ENCODE measurements at regions not wholly inside any gene's neighbourhood (a gene's known extent, or its start where the extent isn't known, plus 50 kb on each side); places are given as distances from the start of the nearest gene placed in this dataset.

DNA sequence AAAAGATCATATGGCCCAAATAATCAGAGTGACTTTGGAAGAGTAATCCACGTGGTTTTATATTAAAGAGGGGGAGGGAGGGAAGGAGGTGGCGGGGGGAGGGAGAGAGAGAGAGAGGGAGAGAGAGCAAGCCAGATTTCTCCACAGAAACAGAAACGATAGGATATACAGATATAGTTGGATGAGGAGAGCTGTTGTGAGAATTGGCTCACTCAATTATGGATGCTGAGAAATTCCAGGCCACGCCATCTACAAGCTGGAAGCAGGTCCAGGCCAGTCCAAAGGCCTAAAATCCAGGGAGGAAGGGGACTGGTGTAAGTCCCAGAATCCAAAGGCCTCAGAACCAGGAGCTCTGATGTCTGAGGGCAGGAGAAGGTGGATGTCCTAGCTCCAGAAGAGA is 75.5 kb downstream of the CXCL12 start:
- WGBS, 5 donors: 57 to 85% (median 75%) methylated on average over 4 of the region's 4 CpGs
- Histone ChIP-seq H3K9me3 (peaks cover 0 to 1% (median 0%) of the 10 kb centered on the region in 8 donors), H3K36me3 (no peaks in the 10 kb centered on the region), H3K4me3 (no peak overlapping the region), H3K27ac (no peak overlapping the region), H3K4me1 (peaks cover 3 to 20% (median 11%) of the 10 kb centered on the region in 6 donors), H3K27me3 (replicated peaks in 1 of 7) (peaks cover 0 to 36% (median 0%) of the 10 kb centered on the region in 7 donors)
- TF ChIP-seq POLR2AphosphoS5 (IDR thresholded peaks at IDR 0.05) (no peak), POLR2A (IDR thresholded peaks at IDR 0.05) (no peak)
- TF ChIP-seq, protein P1, sequence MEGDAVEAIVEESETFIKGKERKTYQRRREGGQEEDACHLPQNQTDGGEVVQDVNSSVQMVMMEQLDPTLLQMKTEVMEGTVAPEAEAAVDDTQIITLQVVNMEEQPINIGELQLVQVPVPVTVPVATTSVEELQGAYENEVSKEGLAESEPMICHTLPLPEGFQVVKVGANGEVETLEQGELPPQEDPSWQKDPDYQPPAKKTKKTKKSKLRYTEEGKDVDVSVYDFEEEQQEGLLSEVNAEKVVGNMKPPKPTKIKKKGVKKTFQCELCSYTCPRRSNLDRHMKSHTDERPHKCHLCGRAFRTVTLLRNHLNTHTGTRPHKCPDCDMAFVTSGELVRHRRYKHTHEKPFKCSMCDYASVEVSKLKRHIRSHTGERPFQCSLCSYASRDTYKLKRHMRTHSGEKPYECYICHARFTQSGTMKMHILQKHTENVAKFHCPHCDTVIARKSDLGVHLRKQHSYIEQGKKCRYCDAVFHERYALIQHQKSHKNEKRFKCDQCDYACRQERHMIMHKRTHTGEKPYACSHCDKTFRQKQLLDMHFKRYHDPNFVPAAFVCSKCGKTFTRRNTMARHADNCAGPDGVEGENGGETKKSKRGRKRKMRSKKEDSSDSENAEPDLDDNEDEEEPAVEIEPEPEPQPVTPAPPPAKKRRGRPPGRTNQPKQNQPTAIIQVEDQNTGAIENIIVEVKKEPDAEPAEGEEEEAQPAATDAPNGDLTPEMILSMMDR (IDR thresholded peaks at IDR 0.05 in 8 of 11, conservative IDR thresholded peaks at IDR 0.05 in 3 of 11): no peak
- DNase-seq: no peak
- intact Hi-C loops (cut with DNase I; ENCODE audit: low total_unique reads): no loop called here

DNA sequence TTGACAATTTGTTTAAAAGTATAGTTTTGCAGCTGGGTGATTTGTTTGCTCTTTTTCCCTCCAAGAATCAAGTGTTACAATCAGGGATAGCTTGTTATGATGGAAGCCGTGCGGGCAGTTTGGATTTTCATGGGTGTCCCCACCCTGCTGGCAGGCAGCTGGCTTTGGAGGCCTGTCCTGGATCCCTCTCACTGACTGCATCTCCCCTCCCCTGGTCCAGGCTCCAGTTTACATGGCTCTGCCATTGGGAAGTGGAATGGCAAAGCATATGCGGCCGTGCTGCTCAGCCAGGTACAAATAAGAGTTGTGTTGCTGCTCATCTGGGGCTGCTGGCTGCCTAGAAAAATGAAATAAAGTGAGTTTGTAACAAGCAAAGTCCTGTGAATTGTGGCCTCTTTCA is 76.0 kb downstream of the CXCL12 start:
- TF ChIP-seq, protein P1 (IDR thresholded peaks at IDR 0.05 in 8 of 11, conservative IDR thresholded peaks at IDR 0.05 in 3 of 11): no peak
- no peak for TF ChIP-seq POLR2AphosphoS5 (IDR thresholded peaks at IDR 0.05)
- TF ChIP-seq POLR2A (IDR thresholded peaks at IDR 0.05): no peak
- no peak for DNase-seq
- H3K27me3 ChIP-seq (replicated peaks in 1 of 7): peaks cover 0 to 36% (median 0%) of the 10 kb centered on the region in 7 donors
- intact Hi-C loops (cut with DNase I; ENCODE audit: low total_unique reads): no loop called here
- peaks cover 3 to 20% (median 11%) of the 10 kb centered on the region in 6 donors for H3K4me1 ChIP-seq
- no peak overlapping the region for H3K4me3 ChIP-seq
- H3K36me3 ChIP-seq: no peaks in the 10 kb centered on the region
- H3K9me3 ChIP-seq: peaks cover 0 to 5% (median 0%) of the 10 kb centered on the region in 8 donors
- 90 to 100% (median 94%) methylated on average over 4 of the region's 4 CpGs for WGBS, 5 donors
- H3K27ac ChIP-seq: no peak overlapping the region

DNA sequence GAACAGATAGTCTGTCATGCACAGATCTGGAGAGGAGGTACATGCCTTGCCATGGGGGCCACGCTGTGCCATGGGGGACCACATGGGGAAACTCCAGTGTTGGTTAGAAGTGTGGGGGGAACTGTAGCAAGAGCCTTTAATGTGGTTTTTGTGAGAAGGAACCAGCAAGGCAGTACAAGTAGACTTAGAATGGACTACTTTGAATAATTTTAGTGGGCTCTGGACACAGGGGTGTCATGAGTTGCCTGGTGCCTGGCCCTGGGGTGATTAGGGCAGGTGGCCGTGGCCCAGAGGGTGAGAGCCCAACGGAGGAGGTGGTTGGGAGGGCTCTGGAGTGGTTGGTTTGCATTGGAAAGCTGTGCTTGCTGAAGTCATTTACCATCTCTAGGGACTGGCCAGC is 77.2 kb downstream of the CXCL12 start:
- intact Hi-C loops (cut with DNase I; ENCODE audit: low total_unique reads): no loop called here
- WGBS, 5 donors: 73 to 84% (median 81%) methylated on average over 3 of the region's 3 CpGs
- no peak overlapping the region for H3K4me3 ChIP-seq
- H3K27ac ChIP-seq: no peak overlapping the region
- H3K36me3 ChIP-seq: no peaks in the 10 kb centered on the region
- TF ChIP-seq, protein P1 (IDR thresholded peaks at IDR 0.05 in 8 of 11, conservative IDR thresholded peaks at IDR 0.05 in 3 of 11): no peak
- TF ChIP-seq POLR2A (IDR thresholded peaks at IDR 0.05): no peak
- no peak for TF ChIP-seq POLR2AphosphoS5 (IDR thresholded peaks at IDR 0.05)
- H3K9me3 ChIP-seq: peaks cover 0 to 9% (median 0%) of the 10 kb centered on the region in 8 donors
- peaks cover 0 to 28% (median 0%) of the 10 kb centered on the region in 7 donors for H3K27me3 ChIP-seq (replicated peaks in 1 of 7)
- H3K4me1 ChIP-seq: peaks cover 3 to 17% (median 11%) of the 10 kb centered on the region in 6 donors
- DNase-seq: no peak

DNA sequence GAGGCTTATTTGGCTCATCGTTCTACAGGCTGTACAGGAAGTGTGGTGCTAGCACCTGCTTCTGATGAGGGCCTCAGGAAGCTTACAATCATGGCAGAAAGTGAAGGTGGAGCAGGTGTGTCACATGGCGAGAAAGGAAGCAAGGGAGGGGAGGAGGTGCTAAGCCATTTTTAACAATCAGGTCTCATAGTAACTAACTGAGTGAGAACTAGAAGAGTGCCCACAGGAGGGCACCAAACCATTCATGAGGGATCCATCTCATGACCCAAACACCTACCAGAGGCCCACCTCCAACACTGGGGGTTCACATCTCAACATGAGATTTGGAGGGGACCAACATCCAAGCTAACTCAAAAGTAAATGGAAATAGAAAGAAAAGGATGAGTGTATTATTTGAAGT is 78.1 kb downstream of the CXCL12 start:
- H3K9me3 ChIP-seq: peaks cover 0 to 9% (median 0%) of the 10 kb centered on the region in 8 donors
- intact Hi-C loops (cut with DNase I; ENCODE audit: low total_unique reads): no loop called here
- H3K4me1 ChIP-seq: peaks cover 3 to 14% (median 11%) of the 10 kb centered on the region in 6 donors
- no peak for DNase-seq
- no peaks in the 10 kb centered on the region for H3K36me3 ChIP-seq
- no peak for TF ChIP-seq POLR2A (IDR thresholded peaks at IDR 0.05)
- TF ChIP-seq POLR2AphosphoS5 (IDR thresholded peaks at IDR 0.05): no peak
- TF ChIP-seq, protein P1 (IDR thresholded peaks at IDR 0.05 in 8 of 11, conservative IDR thresholded peaks at IDR 0.05 in 3 of 11): no peak
- no peak overlapping the region for H3K4me3 ChIP-seq
- H3K27ac ChIP-seq: no peak overlapping the region
- peaks cover 0 to 21% (median 0%) of the 10 kb centered on the region in 7 donors for H3K27me3 ChIP-seq (replicated peaks in 1 of 7)
- WGBS, 5 donors: 50 to 77% (median 67%) methylated on average over 2 of the region's 2 CpGs
